MM.1S (cell line): ENCODE measurements at regions not wholly inside any gene's neighbourhood (a gene's known extent, or its start where the extent isn't known, plus 50 kb on each side); places are given as distances from the start of the nearest gene placed in this dataset.

ENCODE experiments used
- DNase-seq: peaks from one replicate; pipeline ENCODE4 v3.0.0-alpha.2; 2015
- H2AFZ ChIP-seq: fragments of 300-600 bp; sonication (generic); 2 replicates; pipeline ENCODE4 v1.6.0; 2016; ENCODE audit warnings: antibody characterized with exemption, low read length
- H3F3A ChIP-seq: fragments of 300-600 bp; sonication (generic); 2 replicates; pipeline ENCODE4 v1.6.1; 2016; ENCODE audit warnings: mild to moderate bottlenecking, antibody characterized with exemption, low read length, moderate library complexity, mixed read lengths; ENCODE audit not compliant: insufficient read depth
- H3K27ac ChIP-seq: fragments of 300-600 bp; sonication (generic); 2 replicates; pipeline ENCODE4 v1.5.1; 2016; ENCODE audit warnings: mild to moderate bottlenecking, low read length
- H3K27me3 ChIP-seq: fragments of 300-600 bp; sonication (generic); replicated peaks from 2 replicates; pipeline ENCODE4 v1.6.0; 2016; ENCODE audit warnings: low read length; ENCODE audit not compliant: insufficient read depth
- H3K36me3 ChIP-seq: fragments of 300-600 bp; sonication (generic); replicated peaks from 2 replicates; pipeline ENCODE4 v1.6.1; 2016; ENCODE audit warnings: mild to moderate bottlenecking, low read length, mixed read lengths; ENCODE audit not compliant: insufficient read depth
- H3K4me1 ChIP-seq: fragments of 300-600 bp; sonication (generic); 2 replicates; pipeline ENCODE4 v1.6.1; 2016; ENCODE audit warnings: low read length, mixed read lengths
- H3K4me2 ChIP-seq: fragments of 300-600 bp; sonication (generic); 2 replicates; pipeline ENCODE4 v1.6.0; 2016; ENCODE audit warnings: low read depth, low read length
- H3K4me3 ChIP-seq: fragments of 300-600 bp; sonication (generic); 2 replicates; pipeline ENCODE4 v1.5.1; 2016; ENCODE audit warnings: low read length, mixed read lengths
- H3K79me2 ChIP-seq: fragments of 300-600 bp; sonication (generic); 2 replicates; pipeline ENCODE4 v1.6.1; 2016; ENCODE audit warnings: mixed run types, low read length, mixed read lengths
- H3K9ac ChIP-seq: fragments of 300-600 bp; sonication (generic); 2 replicates; pipeline ENCODE4 v1.6.1; 2016; ENCODE audit warnings: low read length, mixed read lengths
- H3K9me2 ChIP-seq: fragments of 300-600 bp; sonication (generic); replicated peaks from 2 replicates; pipeline ENCODE4 v1.6.1; 2016; ENCODE audit warnings: mild to moderate bottlenecking, low read length, mixed read lengths; ENCODE audit not compliant: insufficient read depth
- H3K9me3 ChIP-seq: fragments of 300-600 bp; sonication (generic); replicated peaks from 2 replicates; pipeline ENCODE4 v1.6.1; 2016; ENCODE audit warnings: mild to moderate bottlenecking, low read length, mixed read lengths; ENCODE audit not compliant: insufficient read depth
- H4K20me1 ChIP-seq: fragments of 300-600 bp; sonication (generic); 2 replicates; pipeline ENCODE4 v1.6.1; 2016; ENCODE audit warnings: mild to moderate bottlenecking, low read length, moderate library complexity, mixed read lengths; ENCODE audit not compliant: insufficient read depth
- EZH2 ChIP-seq: fragments of 300-600 bp; sonication (generic); optimal IDR thresholded peaks from 2 replicates; pipeline ENCODE3; 2017; ENCODE audit warnings: low read depth, mild to moderate bottlenecking, antibody characterized with exemption, low read length, mixed read lengths
- EZH2phosphoT487 ChIP-seq: fragments of 300-600 bp; sonication (generic); IDR thresholded peaks from 2 replicates; pipeline ENCODE4 v1.6.1; 2018; ENCODE audit warnings: antibody characterized with exemption, low read length
- TF ChIP-seq, protein P1 (sequence below): fragments of 300-600 bp; sonication (generic); IDR thresholded peaks from 2 replicates; pipeline ENCODE4 v1.5.1; 2016; ENCODE audit warnings: antibody characterized with exemption, low read length, mixed read lengths

DNA sequence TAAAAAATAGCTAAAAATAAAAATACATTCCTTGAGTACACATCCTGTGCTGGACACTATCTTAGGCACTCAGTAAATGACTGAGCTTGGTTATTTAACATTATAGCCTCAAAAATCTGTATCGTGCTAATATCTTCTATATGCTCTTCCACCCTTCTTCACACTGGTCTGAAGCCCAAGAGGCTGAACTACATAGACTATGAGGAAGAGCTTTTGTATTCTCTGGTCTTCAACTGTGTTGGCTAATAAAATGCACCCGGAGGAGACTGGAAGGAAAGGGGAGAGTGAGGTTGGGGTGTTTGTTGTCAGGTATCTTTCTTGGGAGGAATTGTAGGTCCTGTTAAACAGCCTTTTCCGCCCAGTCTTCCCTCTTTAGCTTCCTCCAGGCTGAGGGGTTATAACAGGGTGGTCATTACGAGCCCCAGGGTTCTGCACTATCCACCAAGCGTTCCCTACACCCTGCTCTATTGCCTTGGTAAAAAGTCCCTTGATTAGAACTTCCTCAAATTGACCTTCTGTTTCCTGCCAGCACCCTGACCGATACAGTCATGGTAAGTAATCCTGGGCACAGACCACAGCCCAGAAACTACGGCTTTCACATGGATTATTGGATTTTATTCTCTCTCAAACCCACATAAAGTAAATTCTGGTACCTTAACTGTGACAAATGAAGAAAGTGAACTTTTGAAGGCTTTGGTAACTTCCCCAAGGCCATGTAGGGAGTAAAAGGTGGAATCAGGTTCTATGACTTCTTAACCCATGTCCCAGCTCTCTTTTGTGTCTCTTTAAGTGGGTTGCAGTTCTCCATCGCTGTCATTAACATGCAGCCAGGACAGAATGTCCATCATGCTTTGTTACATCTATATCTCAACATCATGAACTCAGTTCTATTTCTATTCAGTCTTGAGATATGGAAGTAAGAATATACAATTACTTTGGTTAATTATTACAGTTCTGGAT, 71.3 kb downstream of the PTHLH start:
- DNase-seq = no peak
- Histone ChIP-seq H3K79me2 (no peaks in the 10 kb centered on the region), H3F3A (no peaks in the 10 kb centered on the region), H4K20me1 (no peaks in the 10 kb centered on the region), H3K4me3 (no peak overlapping the region), H3K9me3 (no peaks in the 10 kb centered on the region), H3K27ac (no peak overlapping the region), H2AFZ (no peak overlapping the region), H3K9me2 (no peaks in the 10 kb centered on the region), H3K4me1 (no peaks in the 10 kb centered on the region), H3K36me3 (no peaks in the 10 kb centered on the region), H3K9ac (no peak overlapping the region), H3K27me3 (no peaks in the 10 kb centered on the region), H3K4me2 (no peak overlapping the region)
- TF ChIP-seq EZH2phosphoT487 (no peak), EZH2 (no peak)
- TF ChIP-seq, protein P1, sequence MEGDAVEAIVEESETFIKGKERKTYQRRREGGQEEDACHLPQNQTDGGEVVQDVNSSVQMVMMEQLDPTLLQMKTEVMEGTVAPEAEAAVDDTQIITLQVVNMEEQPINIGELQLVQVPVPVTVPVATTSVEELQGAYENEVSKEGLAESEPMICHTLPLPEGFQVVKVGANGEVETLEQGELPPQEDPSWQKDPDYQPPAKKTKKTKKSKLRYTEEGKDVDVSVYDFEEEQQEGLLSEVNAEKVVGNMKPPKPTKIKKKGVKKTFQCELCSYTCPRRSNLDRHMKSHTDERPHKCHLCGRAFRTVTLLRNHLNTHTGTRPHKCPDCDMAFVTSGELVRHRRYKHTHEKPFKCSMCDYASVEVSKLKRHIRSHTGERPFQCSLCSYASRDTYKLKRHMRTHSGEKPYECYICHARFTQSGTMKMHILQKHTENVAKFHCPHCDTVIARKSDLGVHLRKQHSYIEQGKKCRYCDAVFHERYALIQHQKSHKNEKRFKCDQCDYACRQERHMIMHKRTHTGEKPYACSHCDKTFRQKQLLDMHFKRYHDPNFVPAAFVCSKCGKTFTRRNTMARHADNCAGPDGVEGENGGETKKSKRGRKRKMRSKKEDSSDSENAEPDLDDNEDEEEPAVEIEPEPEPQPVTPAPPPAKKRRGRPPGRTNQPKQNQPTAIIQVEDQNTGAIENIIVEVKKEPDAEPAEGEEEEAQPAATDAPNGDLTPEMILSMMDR = no peak

DNA sequence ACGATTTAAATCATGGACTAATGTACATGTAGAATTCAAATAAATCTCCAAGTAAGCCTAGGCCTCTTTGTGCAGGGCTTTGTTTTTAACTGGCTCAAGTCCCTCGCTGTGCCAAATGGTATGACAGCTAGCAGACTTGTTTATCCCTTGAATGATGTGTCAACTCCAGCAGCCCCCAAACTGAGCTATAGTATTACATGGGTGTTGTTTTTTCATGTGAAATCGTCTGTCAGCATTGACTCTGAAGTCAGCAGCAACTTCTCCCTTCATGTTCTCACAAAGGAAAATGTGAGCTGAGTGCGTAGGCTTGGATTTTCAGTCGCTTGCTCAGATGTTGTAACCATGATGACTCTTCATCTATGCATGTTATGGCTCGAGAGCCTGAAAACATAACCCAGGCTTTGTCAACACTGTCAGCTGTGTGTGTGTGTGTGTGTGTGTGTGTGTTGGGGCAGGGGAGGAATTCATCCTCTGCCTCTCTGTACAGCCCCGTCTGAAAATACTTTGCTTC, 73.3 kb downstream of the PTHLH start:
- no peak overlapping the region for H3K4me2 ChIP-seq

DNA sequence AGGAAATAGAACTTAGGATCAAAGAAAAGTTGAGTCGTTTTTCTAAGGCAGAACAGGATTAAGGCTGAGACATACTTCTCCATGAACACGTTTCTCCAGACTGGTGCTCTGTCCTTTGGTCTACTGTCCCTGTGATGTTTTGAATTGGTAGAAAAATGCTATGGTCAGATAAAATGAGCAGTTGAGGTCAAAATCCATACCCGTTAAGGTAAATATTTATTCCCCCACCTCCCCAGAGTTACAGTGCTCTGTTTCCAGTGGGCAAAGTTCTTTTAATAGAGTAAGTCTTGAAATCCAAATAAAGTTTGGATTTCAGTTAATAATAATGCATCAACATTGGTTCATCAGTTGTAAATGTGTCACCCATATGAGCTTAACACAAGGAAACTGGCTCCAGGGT, 74.5 kb downstream of the PTHLH start:
- no peaks in the 10 kb centered on the region for H4K20me1 ChIP-seq
- no peak overlapping the region for H3K4me3 ChIP-seq
- H3K79me2 ChIP-seq = no peaks in the 10 kb centered on the region
- H3K4me1 ChIP-seq = no peaks in the 10 kb centered on the region
- no peak for DNase-seq
- no peak for TF ChIP-seq EZH2
- no peak for TF ChIP-seq EZH2phosphoT487
- TF ChIP-seq, protein P1 = no peak
- no peak overlapping the region for H3K4me2 ChIP-seq
- H3K9me3 ChIP-seq = no peaks in the 10 kb centered on the region
- H3K9ac ChIP-seq = no peak overlapping the region
- no peak overlapping the region for H3K27ac ChIP-seq
- H3K9me2 ChIP-seq = no peaks in the 10 kb centered on the region
- H2AFZ ChIP-seq = no peak overlapping the region
- no peaks in the 10 kb centered on the region for H3K27me3 ChIP-seq
- no peaks in the 10 kb centered on the region for H3K36me3 ChIP-seq
- 0 out of 2 replicates have a peak, but pooled peaks cover 4% of the 10 kb centered on the region for H3F3A ChIP-seq

More for the DNA sequence above, 73.3 kb downstream of the PTHLH start:
- H3K9me2 ChIP-seq = no peaks in the 10 kb centered on the region
- H3K4me3 ChIP-seq = no peak overlapping the region
- no peak overlapping the region for H2AFZ ChIP-seq
- no peaks in the 10 kb centered on the region for H3K27me3 ChIP-seq
- no peaks in the 10 kb centered on the region for H3K79me2 ChIP-seq
- H4K20me1 ChIP-seq = no peaks in the 10 kb centered on the region
- H3K27ac ChIP-seq = no peak overlapping the region
- H3K9ac ChIP-seq = no peak overlapping the region
- H3K4me1 ChIP-seq = no peaks in the 10 kb centered on the region
- TF ChIP-seq, protein P1 = no peak
- TF ChIP-seq EZH2 = no peak
- no peak for TF ChIP-seq EZH2phosphoT487
- H3K36me3 ChIP-seq = no peaks in the 10 kb centered on the region
- DNase-seq = no peak
- H3K9me3 ChIP-seq = no peaks in the 10 kb centered on the region
- no peaks in the 10 kb centered on the region for H3F3A ChIP-seq
